Parathyroid adenoma (tissue), 2 donors: ENCODE measurements at regions not wholly inside any gene's neighbourhood (a gene's known extent, or its start where the extent isn't known, plus 50 kb on each side); places are given as distances from the start of the nearest gene placed in this dataset.
A peak's percentile ranks its signal among the peaks of the same experiment; 100 is the strongest.

Experiments
- H2AFZ ChIP-seq: fragments of 300-600 bp; sonication (generic); one replicate; pipeline ENCODE4 v1.7.0; 2017; ENCODE audit warnings: antibody characterized with exemption, mild to moderate bottlenecking
- H3K27ac ChIP-seq: fragments of 300-600 bp; sonication (generic); one replicate; pipeline ENCODE4 v1.7.0; 2017
- H3K27me3 ChIP-seq: fragments of 300-600 bp; sonication (generic); one replicate; pipeline ENCODE4 v1.7.0; 2017; ENCODE audit warnings: low read length; ENCODE audit not compliant: control insufficient read depth, insufficient read depth
- H3K36me3 ChIP-seq: fragments of 300-600 bp; sonication (generic); one replicate; pipeline ENCODE4 v1.7.0; 2017; ENCODE audit warnings: low read length; ENCODE audit not compliant: control insufficient read depth, insufficient read depth
- H3K4me1 ChIP-seq: fragments of 300-600 bp; sonication (generic); one replicate; pipeline ENCODE4 v1.7.0; 2017; ENCODE audit warnings: control low read depth
- H3K4me2 ChIP-seq: fragments of 300-600 bp; sonication (generic); one replicate; pipeline ENCODE4 v1.7.0; 2017; ENCODE audit warnings: low read length
- H3K4me3 ChIP-seq: fragments of 300-600 bp; sonication (generic); one replicate; pipeline ENCODE4 v1.7.0; 2017; ENCODE audit warnings: low read depth, low read length
- H3K79me2 ChIP-seq: fragments of 300-600 bp; sonication (generic); one replicate; pipeline ENCODE4 v1.7.0; 2017; ENCODE audit warnings: control low read depth
- H3K9ac ChIP-seq: fragments of 300-600 bp; sonication (generic); one replicate; pipeline ENCODE4 v1.7.0; 2017; ENCODE audit warnings: mild to moderate bottlenecking
- H3K9me3 ChIP-seq: fragments of 300-600 bp; sonication (generic); one replicate; pipeline ENCODE4 v1.7.0; 2017; ENCODE audit warnings: low read length; ENCODE audit not compliant: control insufficient read depth
- CTCF ChIP-seq: fragments of 300-600 bp; sonication (generic); IDR thresholded peaks from one replicate; pipeline ENCODE4 v1.7.0; 2017; ENCODE audit warnings: antibody characterized with exemption, mild to moderate bottlenecking
- donor health status: primary hyperparathyroidism.

- H3K4me3 ChIP-seq = peak overlapping the region; percentile 56
- no peak overlapping the region for H3K9ac ChIP-seq
- no peaks in the 10 kb centered on the region for H3K4me1 ChIP-seq
- peak overlapping the region; percentile 88 for H3K4me2 ChIP-seq
- no peaks in the 10 kb centered on the region for H3K36me3 ChIP-seq
- H2AFZ ChIP-seq = peak overlapping the region; percentile 68
- TF ChIP-seq CTCF = no peak
- H3K9me3 ChIP-seq = no peaks in the 10 kb centered on the region
- no peaks in the 10 kb centered on the region for H3K27me3 ChIP-seq
- peak overlapping the region; percentile 16 for H3K27ac ChIP-seq
- H3K79me2 ChIP-seq = no peaks in the 10 kb centered on the region
Observed at GRCh38 chr4:112910109-112910736, 139.2 kb upstream of the ANK2 start.

GRCh38 chr4:112916868-112917267 lies 132.6 kb upstream of the ANK2 start:
- Histone ChIP-seq H3K4me1 (no peaks in the 10 kb centered on the region), H3K36me3 (no peaks in the 10 kb centered on the region), H3K27ac (no peak overlapping the region), H3K9ac (no peak overlapping the region), H3K4me2 (no peak overlapping the region), H3K79me2 (no peaks in the 10 kb centered on the region), H3K9me3 (no peaks in the 10 kb centered on the region), H3K27me3 (no peaks in the 10 kb centered on the region), H3K4me3 (no peak overlapping the region), H2AFZ (no peak overlapping the region)
- TF ChIP-seq CTCF = no peak

DNA sequence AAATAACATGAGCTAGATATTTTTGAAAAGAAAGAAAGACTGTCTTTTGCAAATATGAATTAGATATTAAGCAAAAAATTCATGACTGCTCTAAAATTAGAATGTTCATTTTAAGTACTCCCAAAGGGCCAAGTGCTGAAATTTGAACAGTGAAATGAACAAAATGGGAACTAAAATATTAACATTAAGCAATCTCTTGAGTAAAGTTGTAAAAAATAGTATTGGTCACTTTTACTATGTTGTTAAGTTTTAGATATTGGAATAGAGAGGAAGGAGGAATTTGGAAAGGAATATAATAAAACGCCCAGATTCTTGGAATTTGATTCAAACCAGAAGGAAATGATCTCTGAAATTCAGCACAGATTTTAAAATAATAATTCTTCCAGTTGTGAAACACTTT lies 125.9 kb upstream of the ANK2 start:
- Histone ChIP-seq H3K79me2 (no peaks in the 10 kb centered on the region), H3K9me3 (no peaks in the 10 kb centered on the region), H3K9ac (no peak overlapping the region), H3K27me3 (no peaks in the 10 kb centered on the region), H3K27ac (no peak overlapping the region), H3K4me1 (no peaks in the 10 kb centered on the region), H3K4me2 (no peak overlapping the region), H3K4me3 (no peak overlapping the region), H2AFZ (no peak overlapping the region), H3K36me3 (no peaks in the 10 kb centered on the region)
- no peak for TF ChIP-seq CTCF

DNA sequence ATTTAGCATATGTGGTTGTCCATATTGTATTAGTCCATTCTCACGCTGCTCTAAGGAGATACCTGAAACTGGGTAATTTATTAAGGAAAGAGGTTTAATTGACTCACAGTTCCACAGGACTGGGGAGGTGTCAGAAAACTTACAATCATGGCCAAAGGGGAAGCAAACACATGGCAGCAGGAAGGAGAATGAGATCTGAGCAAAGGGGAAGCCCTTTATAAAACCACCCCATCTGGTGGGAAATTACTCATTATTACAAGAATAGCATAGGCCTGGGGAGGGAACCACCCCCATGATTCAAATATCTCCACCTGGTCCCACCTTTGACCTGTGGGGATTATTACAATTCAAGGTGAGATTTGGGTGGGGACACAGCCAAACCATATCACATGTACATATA lies 122.6 kb upstream of the ANK2 start:
- Histone ChIP-seq H2AFZ (no peak overlapping the region), H3K4me3 (no peak overlapping the region), H3K9me3 (no peaks in the 10 kb centered on the region), H3K9ac (no peak overlapping the region), H3K36me3 (no peaks in the 10 kb centered on the region), H3K27me3 (no peaks in the 10 kb centered on the region), H3K27ac (no peak overlapping the region), H3K4me2 (no peak overlapping the region), H3K79me2 (no peaks in the 10 kb centered on the region), H3K4me1 (no peaks in the 10 kb centered on the region)
- TF ChIP-seq CTCF = no peak

GRCh38 chr4:112927544-112927943 lies 121.9 kb upstream of the ANK2 start:
- Histone ChIP-seq H3K79me2 (no peaks in the 10 kb centered on the region), H3K27me3 (no peaks in the 10 kb centered on the region)

More at GRCh38 chr4:112927544-112927943, 121.9 kb upstream of the ANK2 start:
- Histone ChIP-seq H3K4me3 (no peak overlapping the region), H3K4me2 (no peak overlapping the region), H3K4me1 (no peaks in the 10 kb centered on the region), H2AFZ (no peak overlapping the region), H3K9ac (no peak overlapping the region), H3K9me3 (no peaks in the 10 kb centered on the region), H3K27ac (no peak overlapping the region), H3K36me3 (no peaks in the 10 kb centered on the region)
- no peak for TF ChIP-seq CTCF
